H9 (cell line): ENCODE measurements at regions not wholly inside any gene's neighbourhood (a gene's known extent, or its start where the extent isn't known, plus 50 kb on each side); places are given as distances from the start of the nearest gene placed in this dataset.

Experiments
- DNase-seq: peaks from one replicate; pipeline ENCODE4 v3.0.0-alpha.2; 2017
- H2AFZ ChIP-seq: one replicate; pipeline ENCODE4 v1.6.1; 2013; ENCODE audit warnings: mild to moderate bottlenecking, low read length, control low read depth, moderate library complexity
- H2AK5ac ChIP-seq: 2 replicates; pipeline ENCODE4 v1.6.1; 2013; ENCODE audit warnings: low read length, control low read depth, mixed read lengths; ENCODE audit not compliant: insufficient read length
- H2BK120ac ChIP-seq: one replicate; pipeline ENCODE4 v1.6.1; 2013; ENCODE audit warnings: low read depth, mild to moderate bottlenecking, low read length, control low read depth, inconsistent platforms; ENCODE audit not compliant: poor library complexity, severe bottlenecking
- H2BK12ac ChIP-seq: 2 replicates; pipeline ENCODE4 v1.6.1; 2013; ENCODE audit warnings: low read length, control low read depth, mixed read lengths, low read depth; ENCODE audit not compliant: insufficient read length
- H2BK15ac ChIP-seq: 2 replicates; pipeline ENCODE4 v1.6.1; 2013; ENCODE audit warnings: low read depth, low read length, control low read depth
- H2BK20ac ChIP-seq: one replicate; pipeline ENCODE4 v1.6.1; 2013; ENCODE audit warnings: low read depth, mild to moderate bottlenecking, low read length, control low read depth, inconsistent platforms; ENCODE audit not compliant: poor library complexity, severe bottlenecking
- H2BK5ac ChIP-seq: 2 replicates; pipeline ENCODE4 v1.6.1; 2013; ENCODE audit warnings: low read length, control low read depth, mixed read lengths; ENCODE audit not compliant: insufficient read length
- H3K14ac ChIP-seq: 2 replicates; pipeline ENCODE4 v1.6.1; 2013; ENCODE audit warnings: low read length, control low read depth; ENCODE audit not compliant: insufficient read depth
- H3K18ac ChIP-seq: 2 replicates; pipeline ENCODE4 v1.6.1; 2013; ENCODE audit warnings: low read depth, mild to moderate bottlenecking, mixed read lengths, low read length, control low read depth; ENCODE audit not compliant: insufficient read length
- H3K23ac ChIP-seq: 2 replicates; pipeline ENCODE4 v1.6.1; 2013; ENCODE audit warnings: low read length, control low read depth, mixed read lengths, low read depth; ENCODE audit not compliant: insufficient read length
- H3K23me2 ChIP-seq: 2 replicates; pipeline ENCODE4 v1.6.1; 2013; ENCODE audit warnings: low read depth, mild to moderate bottlenecking, mixed read lengths, low read length, control low read depth; ENCODE audit not compliant: insufficient read length, poor library complexity, severe bottlenecking
- H3K27ac ChIP-seq: 2 replicates; pipeline ENCODE4 v1.5.1; 2013; ENCODE audit warnings: low read length, control low read depth, mixed read lengths, low read depth; ENCODE audit not compliant: insufficient read length
- H3K27me3 ChIP-seq: 2 replicates; pipeline ENCODE4 v1.6.1; 2013; ENCODE audit warnings: low read length, control low read depth, inconsistent platforms; ENCODE audit not compliant: insufficient read depth
- H3K4ac ChIP-seq: 2 replicates; pipeline ENCODE4 v1.6.1; 2013; ENCODE audit warnings: low read depth, mild to moderate bottlenecking, control low read depth, inconsistent platforms, low read length, moderate library complexity
- H3K4me1 ChIP-seq: 2 replicates; pipeline ENCODE4 v1.6.1; 2013; ENCODE audit warnings: low read length, control low read depth, inconsistent platforms; ENCODE audit not compliant: insufficient read depth
- H3K4me2 ChIP-seq: 2 replicates; pipeline ENCODE4 v1.6.1; 2013; ENCODE audit warnings: low read length, control low read depth, mixed read lengths; ENCODE audit not compliant: insufficient read length, insufficient read depth
- H3K56ac ChIP-seq: 2 replicates; pipeline ENCODE4 v1.6.1; 2013; ENCODE audit warnings: low read depth, mild to moderate bottlenecking, mixed read lengths, low read length, control low read depth; ENCODE audit not compliant: insufficient read length
- H3K79me1 ChIP-seq: 2 replicates; pipeline ENCODE4 v1.6.1; 2013; ENCODE audit warnings: low read depth, mild to moderate bottlenecking, moderate library complexity, low read length, control low read depth, inconsistent platforms; ENCODE audit not compliant: insufficient read depth, poor library complexity, severe bottlenecking
- H3K79me2 ChIP-seq: 2 replicates; pipeline ENCODE4 v1.6.1; 2013; ENCODE audit warnings: low read length, control low read depth, inconsistent platforms; ENCODE audit not compliant: insufficient read depth
- H3K9ac ChIP-seq: 2 replicates; pipeline ENCODE4 v1.6.1; 2013; ENCODE audit warnings: low read length, control low read depth, mixed read lengths; ENCODE audit not compliant: insufficient read length; ENCODE audit errors: extremely low read depth
- H3K9me3 ChIP-seq: one replicate; pipeline ENCODE4 v1.6.1; 2013; ENCODE audit warnings: low read depth, low read length, inconsistent platforms; ENCODE audit not compliant: control insufficient read depth
- H3T11ph ChIP-seq: one replicate; pipeline ENCODE4 v1.6.1; 2013; ENCODE audit warnings: mild to moderate bottlenecking, low read length, control low read depth, inconsistent platforms
- H4K20me1 ChIP-seq: one replicate; pipeline ENCODE4 v1.6.1; 2013; ENCODE audit not compliant: control insufficient read depth, insufficient read length, insufficient read depth
- H4K5ac ChIP-seq: 2 replicates; pipeline ENCODE4 v1.6.1; 2013; ENCODE audit warnings: low read depth, mild to moderate bottlenecking, mixed read lengths, low read length, control low read depth; ENCODE audit not compliant: insufficient read length
- H4K8ac ChIP-seq: replicated peaks from 2 replicates; pipeline ENCODE4 v1.6.1; 2013; ENCODE audit warnings: low read length, control low read depth, mixed read lengths, low read depth; ENCODE audit not compliant: insufficient read length
- H4K91ac ChIP-seq: 2 replicates; pipeline ENCODE4 v1.6.1; 2013; ENCODE audit warnings: low read depth, mild to moderate bottlenecking, moderate library complexity, mixed read lengths, low read length, control low read depth; ENCODE audit not compliant: insufficient read length
- H3K27ac Mint-ChIP-seq, 3 experiments: 2 replicates in 2 of 3; 3 replicates in 1 of 3; pipeline ENCODE4 v1.8.0; 2020 to 2021; ENCODE audit warnings: mixed read lengths in 3 of 3, mild to moderate bottlenecking in 1 of 3, moderate library complexity in 1 of 3
- H3K27me3 Mint-ChIP-seq: 2 replicates; pipeline ENCODE4 v1.8.0; 2021; ENCODE audit warnings: low read depth, mild to moderate bottlenecking, moderate library complexity, mixed read lengths
- H3K36me3 Mint-ChIP-seq, 3 experiments: 2 replicates in 2 of 3; 3 replicates in 1 of 3; pipeline ENCODE4 v1.8.0; 2020 to 2021; ENCODE audit warnings: low read depth in 3 of 3, mixed read lengths in 3 of 3; ENCODE audit not compliant: insufficient read depth in 1 of 3
- H3K4me1 Mint-ChIP-seq, 2 experiments: 2 replicates each; pipeline ENCODE4 v1.8.0; 2020; ENCODE audit warnings: mixed read lengths in 2 of 2
- H3K4me3 Mint-ChIP-seq, 2 experiments: 2 replicates in 1 of 2; 3 replicates in 1 of 2; pipeline ENCODE4 v1.8.0; 2020 to 2021; ENCODE audit warnings: mild to moderate bottlenecking in 2 of 2, mixed read lengths in 2 of 2, moderate library complexity in 1 of 2
- H3K9me3 Mint-ChIP-seq, 2 experiments: 2 replicates in 1 of 2; 3 replicates in 1 of 2; pipeline ENCODE4 v1.8.0; 2020; ENCODE audit warnings: mild to moderate bottlenecking in 2 of 2, mixed read lengths in 2 of 2, moderate library complexity in 1 of 2
- WGBS: extraction: QIAGEN DNeasy Blood & Tissue Kit; methylation state at CpG from one replicate; pipeline ENCODE4 v1.1.7; 2013; ENCODE audit warnings: missing lambda C conversion rate, low lambda C conversion rate, mixed read lengths; ENCODE audit not compliant: insufficient read length; ENCODE audit errors: extremely low coverage; 5-methylcytosine and 5-hydroxymethylcytosine counted together
- TF ChIP-seq, protein P1 (sequence below): fragments of 200-600 bp; sonication (generic); conservative IDR thresholded peaks from 3 replicates; pipeline ENCODE4 v1.8.0; 2021; ENCODE audit warnings: antibody characterized with exemption, mild to moderate bottlenecking

DNA sequence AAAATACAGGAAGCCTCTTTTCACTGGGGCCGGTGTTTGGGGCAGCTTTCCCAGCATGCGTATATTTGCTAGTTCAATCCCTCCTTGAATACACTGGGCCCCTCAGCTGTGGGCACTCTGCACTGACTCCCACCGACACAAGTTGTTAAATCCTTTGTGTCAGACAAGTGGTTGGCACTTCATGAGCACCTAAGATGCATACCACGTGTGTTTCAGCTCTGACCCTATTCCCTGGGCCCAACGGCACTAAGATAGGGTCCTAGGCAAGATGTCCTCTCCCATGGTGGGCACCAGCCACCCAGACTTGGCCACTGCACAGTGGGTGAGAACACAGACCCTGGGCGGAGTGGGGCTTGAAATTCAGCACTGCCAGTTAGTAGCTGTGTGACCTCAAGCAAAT is 173.8 kb downstream of the BCL11B start:
- no peak overlapping the region for H2BK5ac ChIP-seq
- H2BK20ac ChIP-seq: no peak overlapping the region
- H2BK12ac ChIP-seq: no peak overlapping the region
- DNase-seq: no peak
- WGBS: no CpG with 5 or more reads among the region's 6 CpGs
- Mint-ChIP-seq H3K4me1 (peaks cover 31 to 33% of the 10 kb centered on the region in 2 experiments), H3K27ac (no peak overlapping the region), H3K27me3 (no peaks in the 10 kb centered on the region; the same call in 1 of the 2 replicates), H3K36me3 (peaks cover 0 to 11% (median 5%) of the 10 kb centered on the region in 3 experiments; a peak in 5 of 7 replicates), H3K9me3 (peaks cover 6 to 11% of the 10 kb centered on the region in 2 experiments; a peak in 4 of 5 replicates), H3K4me3 (no peak overlapping the region)
- no peak overlapping the region for H3K27ac ChIP-seq
- H3K79me1 ChIP-seq: no peaks in the 10 kb centered on the region
- H3K4me1 ChIP-seq: 0 out of 2 replicates have a peak, but pooled peaks cover 2% of the 10 kb centered on the region
- H2BK15ac ChIP-seq: no peak overlapping the region
- no peak overlapping the region for H3K14ac ChIP-seq
- H4K5ac ChIP-seq: no peak overlapping the region
- TF ChIP-seq, protein P1, sequence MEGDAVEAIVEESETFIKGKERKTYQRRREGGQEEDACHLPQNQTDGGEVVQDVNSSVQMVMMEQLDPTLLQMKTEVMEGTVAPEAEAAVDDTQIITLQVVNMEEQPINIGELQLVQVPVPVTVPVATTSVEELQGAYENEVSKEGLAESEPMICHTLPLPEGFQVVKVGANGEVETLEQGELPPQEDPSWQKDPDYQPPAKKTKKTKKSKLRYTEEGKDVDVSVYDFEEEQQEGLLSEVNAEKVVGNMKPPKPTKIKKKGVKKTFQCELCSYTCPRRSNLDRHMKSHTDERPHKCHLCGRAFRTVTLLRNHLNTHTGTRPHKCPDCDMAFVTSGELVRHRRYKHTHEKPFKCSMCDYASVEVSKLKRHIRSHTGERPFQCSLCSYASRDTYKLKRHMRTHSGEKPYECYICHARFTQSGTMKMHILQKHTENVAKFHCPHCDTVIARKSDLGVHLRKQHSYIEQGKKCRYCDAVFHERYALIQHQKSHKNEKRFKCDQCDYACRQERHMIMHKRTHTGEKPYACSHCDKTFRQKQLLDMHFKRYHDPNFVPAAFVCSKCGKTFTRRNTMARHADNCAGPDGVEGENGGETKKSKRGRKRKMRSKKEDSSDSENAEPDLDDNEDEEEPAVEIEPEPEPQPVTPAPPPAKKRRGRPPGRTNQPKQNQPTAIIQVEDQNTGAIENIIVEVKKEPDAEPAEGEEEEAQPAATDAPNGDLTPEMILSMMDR: no peak
- H2AFZ ChIP-seq: no peak overlapping the region
- no peaks in the 10 kb centered on the region for H3K23me2 ChIP-seq
- no peak overlapping the region for H2AK5ac ChIP-seq
- H3K4ac ChIP-seq: no peak overlapping the region
- no peak overlapping the region for H3K9ac ChIP-seq
- no peaks in the 10 kb centered on the region for H4K20me1 ChIP-seq
- no peak overlapping the region for H4K8ac ChIP-seq
- no peak overlapping the region for H3K18ac ChIP-seq
- H3T11ph ChIP-seq: no peak overlapping the region
- H2BK120ac ChIP-seq: no peak overlapping the region
- no peaks in the 10 kb centered on the region for H3K79me2 ChIP-seq
- no peak overlapping the region for H3K56ac ChIP-seq
- no peak overlapping the region for H3K4me2 ChIP-seq
- H3K23ac ChIP-seq: no peak overlapping the region
- H4K91ac ChIP-seq: no peak overlapping the region
- H3K27me3 ChIP-seq: no peaks in the 10 kb centered on the region
- H3K9me3 ChIP-seq: no peaks in the 10 kb centered on the region
